ENCODE measurements at regions not wholly inside any gene's neighbourhood (a gene's known extent, or its start where the extent isn't known, plus 50 kb on each side); places are given as distances from the start of the nearest gene placed in this dataset.

GRCh38 chr7:32155712-32156111, 85.5 kb upstream of the PDE1C start:
- Histone ChIP-seq H3K27ac (ENCODE audit: low read depth in 1 of 2, low read length in 2 of 2) (no peak overlapping the region), H3K4me3 (ENCODE audit: low read depth in 1 of 3, low read length in 3 of 3) (no peak overlapping the region), H3K36me3 (ENCODE audit: control insufficient read depth in 4 of 4, insufficient read depth in 3 of 4, low read depth in 1 of 4, low read length in 3 of 4) (no peaks in the 10 kb centered on the region), H3K27me3 (ENCODE audit: control insufficient read depth in 4 of 4, insufficient read depth in 4 of 4, low read length in 3 of 4) (no peaks in the 10 kb centered on the region), H3K4me1 (ENCODE audit: control insufficient read depth in 4 of 4, insufficient read depth in 4 of 4, low read length in 3 of 4) (no peaks in the 10 kb centered on the region), H3K9ac (ENCODE audit: low read depth in 1 of 2, low read length in 2 of 2) (no peak overlapping the region), H3K9me3 (ENCODE audit: control insufficient read depth in 4 of 4, low read length in 3 of 4) (no peaks in the 10 kb centered on the region)
- WGBS = 42% methylated on average over 2 of the region's 2 CpGs
- TF ChIP-seq FOXA2 (IDR thresholded peaks at IDR 0.05) (no peak), CTCF (IDR thresholded peaks at IDR 0.05; ENCODE audit: low read depth, low read length, missing input control) (no peak), SP1 (IDR thresholded peaks at IDR 0.05) (no peak), NR2F2 (IDR thresholded peaks at IDR 0.05) (no peak), FOXA1 (IDR thresholded peaks at IDR 0.05) (no peak), TAF1 (conservative IDR thresholded peaks at IDR 0.05) (no peak), JUND (IDR thresholded peaks at IDR 0.05) (no peak), HNF4G (IDR thresholded peaks at IDR 0.05) (no peak), RAD21 (IDR thresholded peaks at IDR 0.05) (no peak)
- TF ChIP-seq, protein P1, sequence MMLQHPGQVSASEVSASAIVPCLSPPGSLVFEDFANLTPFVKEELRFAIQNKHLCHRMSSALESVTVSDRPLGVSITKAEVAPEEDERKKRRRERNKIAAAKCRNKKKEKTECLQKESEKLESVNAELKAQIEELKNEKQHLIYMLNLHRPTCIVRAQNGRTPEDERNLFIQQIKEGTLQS (IDR thresholded peaks at IDR 0.05) = no peak
- TF ChIP-seq, protein P2, sequence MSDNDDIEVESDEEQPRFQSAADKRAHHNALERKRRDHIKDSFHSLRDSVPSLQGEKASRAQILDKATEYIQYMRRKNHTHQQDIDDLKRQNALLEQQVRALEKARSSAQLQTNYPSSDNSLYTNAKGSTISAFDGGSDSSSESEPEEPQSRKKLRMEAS (IDR thresholded peaks at IDR 0.05) = no peak
- DNase-seq (ENCODE audit: low spot score) = no peak

- no peak overlapping the region for H3K27ac ChIP-seq (ENCODE audit: low read depth in 1 of 2, low read length in 2 of 2)
- 72% methylated on average over 3 of the region's 3 CpGs for WGBS
- no peak for DNase-seq (ENCODE audit: low spot score)
- no peaks in the 10 kb centered on the region for H3K4me1 ChIP-seq (ENCODE audit: control insufficient read depth in 4 of 4, insufficient read depth in 4 of 4, low read length in 3 of 4)
- no peaks in the 10 kb centered on the region for H3K36me3 ChIP-seq (ENCODE audit: control insufficient read depth in 4 of 4, insufficient read depth in 3 of 4, low read depth in 1 of 4, low read length in 3 of 4)
- H3K9me3 ChIP-seq (ENCODE audit: control insufficient read depth in 4 of 4, low read length in 3 of 4) = no peaks in the 10 kb centered on the region
- TF ChIP-seq, protein P2 (IDR thresholded peaks at IDR 0.05) = no peak
- TF ChIP-seq GABPA (IDR thresholded peaks at IDR 0.05 in 1 of 2, conservative IDR thresholded peaks at IDR 0.05 in 1 of 2) (no peak), EGR1 (IDR thresholded peaks at IDR 0.05; ENCODE audit: low read depth in 2 of 2) (no peak), REST (IDR thresholded peaks at IDR 0.05) (no peak), FOXA2 (IDR thresholded peaks at IDR 0.05) (no peak), TAF1 (conservative IDR thresholded peaks at IDR 0.05) (no peak), RXRA (IDR thresholded peaks at IDR 0.05) (no peak), SP1 (IDR thresholded peaks at IDR 0.05) (no peak), HNF4G (IDR thresholded peaks at IDR 0.05) (no peak), JUND (IDR thresholded peaks at IDR 0.05) (no peak), FOXA1 (IDR thresholded peaks at IDR 0.05) (no peak)
- TF ChIP-seq, protein P3, sequence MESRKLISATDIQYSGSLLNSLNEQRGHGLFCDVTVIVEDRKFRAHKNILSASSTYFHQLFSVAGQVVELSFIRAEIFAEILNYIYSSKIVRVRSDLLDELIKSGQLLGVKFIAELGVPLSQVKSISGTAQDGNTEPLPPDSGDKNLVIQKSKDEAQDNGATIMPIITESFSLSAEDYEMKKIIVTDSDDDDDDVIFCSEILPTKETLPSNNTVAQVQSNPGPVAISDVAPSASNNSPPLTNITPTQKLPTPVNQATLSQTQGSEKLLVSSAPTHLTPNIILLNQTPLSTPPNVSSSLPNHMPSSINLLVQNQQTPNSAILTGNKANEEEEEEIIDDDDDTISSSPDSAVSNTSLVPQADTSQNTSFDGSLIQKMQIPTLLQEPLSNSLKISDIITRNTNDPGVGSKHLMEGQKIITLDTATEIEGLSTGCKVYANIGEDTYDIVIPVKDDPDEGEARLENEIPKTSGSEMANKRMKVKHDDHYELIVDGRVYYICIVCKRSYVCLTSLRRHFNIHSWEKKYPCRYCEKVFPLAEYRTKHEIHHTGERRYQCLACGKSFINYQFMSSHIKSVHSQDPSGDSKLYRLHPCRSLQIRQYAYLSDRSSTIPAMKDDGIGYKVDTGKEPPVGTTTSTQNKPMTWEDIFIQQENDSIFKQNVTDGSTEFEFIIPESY (IDR thresholded peaks at IDR 0.05) = no peak
- no peak overlapping the region for H3K4me3 ChIP-seq (ENCODE audit: low read depth in 1 of 3, low read length in 3 of 3)
- no peak overlapping the region for H3K9ac ChIP-seq (ENCODE audit: low read depth in 1 of 2, low read length in 2 of 2)
- H3K27me3 ChIP-seq (ENCODE audit: control insufficient read depth in 4 of 4, insufficient read depth in 4 of 4, low read length in 3 of 4) = no peaks in the 10 kb centered on the region
Measured at GRCh38 chr7:32154797-32155196, 84.6 kb upstream of the PDE1C start.
